ENCODE measurements at regions not wholly inside any gene's neighbourhood (a gene's known extent, or its start where the extent isn't known, plus 50 kb on each side); places are given as distances from the start of the nearest gene placed in this dataset.

DNA sequence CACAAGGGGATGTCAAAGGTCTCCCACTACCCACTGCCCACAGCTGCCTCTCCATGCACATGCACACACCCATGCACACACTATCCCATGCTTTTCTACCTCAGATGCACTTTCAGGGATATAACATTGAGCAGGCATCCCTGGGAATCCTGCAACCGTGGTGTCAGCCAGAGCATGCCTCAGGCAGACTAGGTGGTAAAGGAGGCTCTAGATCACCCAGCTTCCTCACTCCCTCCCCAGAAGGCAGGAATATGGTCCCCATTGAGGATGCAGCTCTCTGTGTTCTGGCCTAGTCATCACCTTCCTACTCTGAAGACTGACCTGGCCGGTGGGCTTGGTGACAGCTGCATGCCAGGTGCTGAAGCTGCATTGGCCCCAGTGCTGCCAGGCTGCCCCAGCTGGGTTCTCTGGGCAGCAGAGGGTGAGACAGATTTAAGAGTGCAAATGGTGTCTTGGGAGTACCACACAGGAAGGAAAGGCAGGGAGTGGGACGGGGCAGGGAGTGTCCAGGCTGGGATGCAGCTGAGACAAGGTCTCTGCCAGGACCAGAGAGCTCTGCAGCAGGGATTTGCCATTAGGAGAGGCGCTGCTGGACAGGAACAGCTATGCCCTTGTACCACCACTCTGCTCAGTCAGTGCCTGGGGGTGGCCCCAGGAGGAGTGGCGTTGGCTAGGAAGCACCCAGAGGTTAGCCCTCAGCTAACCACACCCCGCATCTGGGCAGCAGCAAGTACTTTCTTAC is 53.4 kb upstream of the GDF10 start:
- H3K4me2 ChIP-seq (ENCODE audit: low read length): no peak overlapping the region
- TF ChIP-seq SMC3 (conservative IDR thresholded peaks at IDR 0.05; ENCODE audit: poor library complexity) (no peak), TAF1 (IDR thresholded peaks at IDR 0.05; ENCODE audit: low read depth) (no peak), EP300 (conservative IDR thresholded peaks at IDR 0.05; ENCODE audit: poor library complexity, severe bottlenecking) (no peak), REST (IDR thresholded peaks at IDR 0.05; ENCODE audit: borderline replicate concordance) (no peak), POLR2AphosphoS5 (IDR thresholded peaks at IDR 0.05) (no peak), RAD21 (conservative IDR thresholded peaks at IDR 0.05) (no peak), EZH2 (IDR thresholded peaks at IDR 0.05; ENCODE audit: borderline replicate concordance, insufficient read depth, low read length, poor library complexity, severe bottlenecking) (no peak), MXI1 (conservative IDR thresholded peaks at IDR 0.05; ENCODE audit: poor library complexity, severe bottlenecking) (no peak), CTCF (IDR thresholded peaks at IDR 0.05; ENCODE audit: poor library complexity, severe bottlenecking) (no peak)
- no peaks in the 10 kb centered on the region for H3K36me3 ChIP-seq (ENCODE audit: insufficient read depth, low read length)
- H3K79me2 ChIP-seq (replicated peaks; ENCODE audit: insufficient read depth, low read length): no peaks in the 10 kb centered on the region
- H3K9ac ChIP-seq (ENCODE audit: low read length): no peak overlapping the region
- no peak overlapping the region for H3K27ac ChIP-seq (ENCODE audit: low read length)
- no peaks in the 10 kb centered on the region for H3K9me3 ChIP-seq (ENCODE audit: low read length)
- H4K20me1 ChIP-seq (ENCODE audit: insufficient read depth): no peaks in the 10 kb centered on the region
- no peaks in the 10 kb centered on the region for H3K27me3 ChIP-seq (ENCODE audit: insufficient read depth, low read depth, low read length)
- H3K9me2 ChIP-seq (ENCODE audit: insufficient read depth, low read length): no peaks in the 10 kb centered on the region
- H2AFZ ChIP-seq (ENCODE audit: low read depth, low read length): no peak overlapping the region
- H3K4me3 ChIP-seq (ENCODE audit: low read length): no peak overlapping the region
- H3F3A ChIP-seq (ENCODE audit: insufficient read depth, low read length, poor library complexity, severe bottlenecking): no peaks in the 10 kb centered on the region

- Histone ChIP-seq H3K4me2 (ENCODE audit: low read length) (no peak overlapping the region), H3K27ac (ENCODE audit: low read length) (no peak overlapping the region), H3K9me3 (ENCODE audit: low read length) (no peaks in the 10 kb centered on the region), H3F3A (ENCODE audit: insufficient read depth, low read length, poor library complexity, severe bottlenecking) (no peaks in the 10 kb centered on the region), H3K9me2 (ENCODE audit: insufficient read depth, low read length) (no peaks in the 10 kb centered on the region), H3K4me3 (ENCODE audit: low read length) (no peak overlapping the region), H3K27me3 (ENCODE audit: insufficient read depth, low read depth, low read length) (no peaks in the 10 kb centered on the region), H4K20me1 (ENCODE audit: insufficient read depth) (no peaks in the 10 kb centered on the region), H3K79me2 (replicated peaks; ENCODE audit: insufficient read depth, low read length) (no peaks in the 10 kb centered on the region), H3K9ac (ENCODE audit: low read length) (no peak overlapping the region), H2AFZ (ENCODE audit: low read depth, low read length) (no peak overlapping the region), H3K36me3 (ENCODE audit: insufficient read depth, low read length) (no peaks in the 10 kb centered on the region)
- TF ChIP-seq REST (IDR thresholded peaks at IDR 0.05; ENCODE audit: borderline replicate concordance): no peak
- no peak for TF ChIP-seq EP300 (conservative IDR thresholded peaks at IDR 0.05; ENCODE audit: poor library complexity, severe bottlenecking)
- TF ChIP-seq SMC3 (conservative IDR thresholded peaks at IDR 0.05; ENCODE audit: poor library complexity): no peak
- TF ChIP-seq RAD21 (conservative IDR thresholded peaks at IDR 0.05): no peak
- no peak for TF ChIP-seq TAF1 (IDR thresholded peaks at IDR 0.05; ENCODE audit: low read depth)
- TF ChIP-seq CTCF (IDR thresholded peaks at IDR 0.05; ENCODE audit: poor library complexity, severe bottlenecking): no peak
- TF ChIP-seq EZH2 (IDR thresholded peaks at IDR 0.05; ENCODE audit: borderline replicate concordance, insufficient read depth, low read length, poor library complexity, severe bottlenecking): no peak
- no peak for TF ChIP-seq MXI1 (conservative IDR thresholded peaks at IDR 0.05; ENCODE audit: poor library complexity, severe bottlenecking)
- no peak for TF ChIP-seq POLR2AphosphoS5 (IDR thresholded peaks at IDR 0.05)
Observed at GRCh38 chr10:47247148-47248059, 52.6 kb upstream of the GDF10 start.

All from neural cell (in vitro differentiated cells).